HCT116 (cell line): ENCODE measurements at regions not wholly inside any gene's neighbourhood (a gene's known extent, or its start where the extent isn't known, plus 50 kb on each side); places are given as distances from the start of the nearest gene placed in this dataset.

Experiments used
- ATAC-seq: fragments of 200-7000 bp; cut with Tn5 transposase; 2 replicates; pipeline ENCODE4 v1.9.1; 2020; ENCODE audit warnings: mild to moderate bottlenecking, moderate library complexity
- BruUV-seq: library from RNA; stranded (reverse); fragments of 400-500 nt; replicated peaks from 2 replicates; lab custom pipeline; 2021; lab: Mats Ljungman, UMichigan
- CTCF ChIA-PET: fragments of 300-600 bp; sonication (Branson Sonifier 250); formaldehyde crosslinking; loops from one replicate; lab custom pipeline; 2021; ENCODE audit warnings: antibody characterized with exemption; lab: Charles Lee
- POLR2A ChIA-PET: fragments of 300-600, 350-600 bp; sonication (Branson Sonifier 250); formaldehyde crosslinking; loops from one replicate; lab custom pipeline; 2021; ENCODE audit warnings: antibody characterized with exemption; lab: Charles Lee
- RAD21 ChIA-PET, 2 experiments: fragments of 300-600 bp; sonication (Branson Sonifier 250); formaldehyde crosslinking; loops; one replicate each; lab custom pipeline; 2023; ENCODE audit warnings: low total read pairs in 2 of 2; ENCODE audit not compliant: uncharacterized antibody in 2 of 2, unreplicated experiment in 2 of 2, low non-redundant PET in 1 of 2; lab: Charles Lee
- DNase-seq: peaks from one replicate; pipeline ENCODE4 v3.0.0-alpha.2; 2010; ENCODE audit warnings: low read depth, low spot score
- H2AFZ ChIP-seq: fragments of 200-600 bp; shearing (Covaris generic), sonication (generic); 2 replicates; pipeline ENCODE4 v1.6.1; 2017; ENCODE audit warnings: low read depth, mixed run types, mixed read lengths, antibody characterized with exemption, low read length; ENCODE audit not compliant: poor library complexity, severe bottlenecking
- H3K27ac ChIP-seq: 2 replicates; pipeline ENCODE4 v1.5.1; 2012; ENCODE audit warnings: low read depth, low read length
- H3K27me3 ChIP-seq: fragments of 200-600 bp; sonication (generic); 2 replicates; pipeline ENCODE4 v1.6.1; 2016; ENCODE audit warnings: mixed run types, low read length, mixed read lengths; ENCODE audit not compliant: insufficient read depth
- H3K36me3 ChIP-seq, 2 experiments: fragments of 200-500 bp in 1 of 2; fragments of 200-600 bp in 1 of 2; sonication (Bioruptor generic) in 1 of 2; sonication (generic) in 1 of 2; 2 replicates each; pipeline versions ENCODE4 v1.5.1 to v1.6.1; 2014 to 2016; ENCODE audit warnings: low read length in 2 of 2, inconsistent platforms in 1 of 2, mixed read lengths in 1 of 2, mixed run types in 1 of 2; ENCODE audit not compliant: insufficient read depth in 2 of 2, control insufficient read depth in 1 of 2
- H3K4me1 ChIP-seq, 2 experiments: fragments of 200-600 bp in 1 of 2; sonication (generic) in 1 of 2; 2 replicates each; pipeline versions ENCODE4 v1.5.1 to v1.6.1; 2012 to 2017; ENCODE audit warnings: low read length in 2 of 2, inconsistent platforms in 1 of 2, mild to moderate bottlenecking in 1 of 2, mixed read lengths in 1 of 2, mixed run types in 1 of 2, moderate library complexity in 1 of 2; ENCODE audit not compliant: insufficient read depth in 2 of 2, control insufficient read depth in 1 of 2
- H3K4me2 ChIP-seq: fragments of 200-600 bp; sonication (generic); 2 replicates; pipeline ENCODE4 v1.6.1; 2017; ENCODE audit warnings: mixed run types, low read length, mixed read lengths
- H3K4me3 ChIP-seq, 2 experiments: fragments of 200-600 bp in 1 of 2; sonication (generic) in 1 of 2; replicated peaks in 1 of 2; 2 replicates each; pipeline ENCODE4 v1.5.1; 2011 to 2016; ENCODE audit warnings: low read length in 2 of 2, control low read depth in 1 of 2, low read depth in 1 of 2, mild to moderate bottlenecking in 1 of 2, mixed read lengths in 1 of 2, mixed run types in 1 of 2
- H3K79me2 ChIP-seq: fragments of 200-600 bp; sonication (generic); 2 replicates; pipeline ENCODE4 v1.6.1; 2017; ENCODE audit warnings: mild to moderate bottlenecking, mixed run types, low read length, moderate library complexity, mixed read lengths; ENCODE audit not compliant: insufficient read depth
- H3K9ac ChIP-seq: fragments of 200-600 bp; sonication (generic); 2 replicates; pipeline ENCODE4 v1.6.1; 2016; ENCODE audit warnings: low read length, mixed read lengths
- H3K9me2 ChIP-seq: fragments of 200-600 bp; sonication (generic), shearing (Covaris generic); 2 replicates; pipeline ENCODE4 v1.6.1; 2017; ENCODE audit warnings: mixed run types, mild to moderate bottlenecking, moderate library complexity; ENCODE audit not compliant: insufficient read depth
- H3K9me3 ChIP-seq, 2 experiments: fragments of 200-500 bp in 1 of 2; fragments of 200-600 bp in 1 of 2; sonication (Bioruptor generic) in 1 of 2; sonication (generic) in 1 of 2; 2 replicates each; pipeline ENCODE4 v1.6.1; 2014 to 2017; ENCODE audit warnings: low read length in 2 of 2, mixed read lengths in 2 of 2, inconsistent platforms in 1 of 2, low read depth in 1 of 2, mild to moderate bottlenecking in 1 of 2, mixed run types in 1 of 2, moderate library complexity in 1 of 2; ENCODE audit not compliant: control insufficient read depth in 1 of 2, insufficient read depth in 1 of 2
- H4K20me1 ChIP-seq: fragments of 200-600 bp; sonication (generic), shearing (Covaris generic); 2 replicates; pipeline ENCODE4 v1.6.1; 2017; ENCODE audit warnings: mixed run types, mild to moderate bottlenecking, moderate library complexity; ENCODE audit not compliant: insufficient read depth
- ATF3 ChIP-seq: IDR thresholded peaks from 2 replicates; pipeline ENCODE4 v1.6.1; 2012
- CBX3 ChIP-seq: IDR thresholded peaks from 2 replicates; pipeline ENCODE4 v1.6.1; 2012; ENCODE audit warnings: low read depth
- EGR1 ChIP-seq: IDR thresholded peaks from 2 replicates; pipeline ENCODE4 v1.6.1; 2012; ENCODE audit warnings: low read depth
- ELF1 ChIP-seq: IDR thresholded peaks from 2 replicates; pipeline ENCODE4 v1.6.1; 2012; ENCODE audit warnings: low read depth, borderline replicate concordance
- EZH2 ChIP-seq: fragments of 200-600 bp; sonication (generic); IDR thresholded peaks from 2 replicates; pipeline ENCODE4 v1.6.1; 2017; ENCODE audit warnings: antibody characterized with exemption, mixed run types
- EZH2phosphoT487 ChIP-seq: fragments of 200-600 bp; IDR thresholded peaks from 2 replicates; pipeline ENCODE4 v1.6.1; 2018; ENCODE audit warnings: antibody characterized with exemption, borderline replicate concordance
- FOSL1 ChIP-seq: IDR thresholded peaks from 2 replicates; pipeline ENCODE4 v1.6.1; 2012; ENCODE audit warnings: low read depth
- JUND ChIP-seq: IDR thresholded peaks from 2 replicates; pipeline ENCODE4 v1.6.1; 2012
- POLR2A ChIP-seq: IDR thresholded peaks from 2 replicates; pipeline ENCODE4 v1.7.0; 2011; ENCODE audit warnings: borderline replicate concordance; ENCODE audit not compliant: insufficient read depth, insufficient read length; ENCODE audit errors: extremely low read depth
- POLR2AphosphoS5 ChIP-seq: IDR thresholded peaks from 2 replicates; pipeline ENCODE4 v1.6.1; 2011; ENCODE audit warnings: mild to moderate bottlenecking, low read depth, low read length, moderate library complexity
- RAD21 ChIP-seq: IDR thresholded peaks from 2 replicates; pipeline ENCODE4 v1.6.1; 2012; ENCODE audit warnings: low read depth, mild to moderate bottlenecking
- SIN3A ChIP-seq: IDR thresholded peaks from 2 replicates; pipeline ENCODE4 v1.6.1; 2012; ENCODE audit warnings: low read depth
- SP1 ChIP-seq: IDR thresholded peaks from 2 replicates; pipeline ENCODE4 v1.6.1; 2012; ENCODE audit warnings: low read depth
- TCF7L2 ChIP-seq: IDR thresholded peaks from 2 replicates; pipeline ENCODE4 v1.7.0; 2011; ENCODE audit warnings: borderline replicate concordance, inconsistent platforms; ENCODE audit not compliant: insufficient read depth, insufficient read length; ENCODE audit errors: extremely low read depth
- YY1 ChIP-seq: IDR thresholded peaks from 2 replicates; pipeline ENCODE4 v1.6.1; 2011; ENCODE audit warnings: low read length, low read depth, moderate library complexity, mild to moderate bottlenecking; ENCODE audit not compliant: insufficient replicate concordance; ENCODE audit errors: extremely low read depth
- ZFX ChIP-seq: fragments of 450-650 bp; IDR thresholded peaks from 2 replicates; pipeline ENCODE4 v1.6.1; 2017
- ZNF274 ChIP-seq: fragments of 200-500 bp; sonication (Bioruptor generic); IDR thresholded peaks from 2 replicates; pipeline ENCODE4 v1.6.1; 2014; ENCODE audit warnings: mild to moderate bottlenecking, low read depth, low read length, inconsistent platforms
- intact Hi-C: fragments of 100-400 bp; cut with micrococcal nuclease; formaldehyde crosslinking; loops from 2 replicates; pipeline ENCODE4 v1.10.0; 2022
- TF ChIP-seq, protein P1 (sequence below), 3 experiments: fragments of 200-600 bp in 1 of 3; sonication (generic) in 1 of 3; IDR thresholded peaks in 2 of 3; conservative IDR thresholded peaks in 1 of 3; 2 replicates each; pipeline ENCODE4 v1.5.1; 2012 to 2017; ENCODE audit warnings: low read depth in 2 of 3, low read length in 2 of 3, antibody characterized with exemption in 1 of 3, borderline replicate concordance in 1 of 3, control low read depth in 1 of 3, mild to moderate bottlenecking in 1 of 3, mixed read lengths in 1 of 3, mixed run types in 1 of 3, moderate library complexity in 1 of 3; ENCODE audit not compliant: insufficient read depth in 1 of 3
- TF ChIP-seq, protein P2 (sequence below): IDR thresholded peaks from 2 replicates; pipeline ENCODE4 v1.6.1; 2012

DNA sequence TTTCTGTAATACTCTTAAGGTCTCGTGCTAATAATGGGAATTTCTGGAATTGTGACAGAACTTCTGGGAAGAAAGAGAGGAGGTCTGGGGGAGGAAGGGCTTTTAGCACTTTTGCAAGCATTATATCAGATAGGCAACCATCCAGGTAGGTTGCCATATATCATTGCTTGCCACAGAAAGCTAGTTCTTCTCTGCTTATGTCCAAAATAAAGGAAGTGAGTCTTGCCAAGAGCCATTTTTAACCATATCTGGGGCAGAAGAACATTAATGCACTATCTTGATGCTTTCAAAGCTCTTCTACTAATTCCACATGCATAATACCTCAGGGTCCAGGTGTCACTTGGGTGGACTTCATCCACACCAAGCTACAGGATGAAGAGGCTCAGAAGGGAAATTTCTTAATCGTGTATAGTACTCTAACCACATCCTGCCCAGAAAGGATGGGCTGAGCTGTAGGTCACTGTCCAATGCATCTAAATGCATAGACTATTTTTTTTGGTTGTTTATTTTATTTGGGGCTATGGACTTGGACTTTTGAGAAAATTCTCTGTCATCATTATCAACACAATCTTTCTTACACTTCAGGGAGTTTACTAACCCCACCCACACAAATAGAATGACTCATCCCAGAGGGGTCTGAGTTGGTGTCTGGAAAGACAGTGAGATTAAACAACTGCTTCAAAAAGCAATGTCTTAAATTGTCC, 68.9 kb upstream of the ADO start:
- H3K9me3 ChIP-seq, result no peaks in the 10 kb centered on the region
- no peaks in the 10 kb centered on the region for H3K79me2 ChIP-seq
- peaks cover 4 to 28% of the 10 kb centered on the region in 2 experiments; a peak in 3 of 4 replicates for H3K4me1 ChIP-seq
- no TSS peak for BruUV-seq
- H3K36me3 ChIP-seq, result no peaks in the 10 kb centered on the region
- TF ChIP-seq EGR1 (peak; percentile 33; the same call in 1 of the 2 replicates), EZH2phosphoT487 (no peak), SP1 (no peak), CBX3 (no peak), POLR2A (no peak), JUND (peak; percentile 20; the same call in 1 of the 2 replicates), ZFX (no peak)
- TF ChIP-seq, protein P1, sequence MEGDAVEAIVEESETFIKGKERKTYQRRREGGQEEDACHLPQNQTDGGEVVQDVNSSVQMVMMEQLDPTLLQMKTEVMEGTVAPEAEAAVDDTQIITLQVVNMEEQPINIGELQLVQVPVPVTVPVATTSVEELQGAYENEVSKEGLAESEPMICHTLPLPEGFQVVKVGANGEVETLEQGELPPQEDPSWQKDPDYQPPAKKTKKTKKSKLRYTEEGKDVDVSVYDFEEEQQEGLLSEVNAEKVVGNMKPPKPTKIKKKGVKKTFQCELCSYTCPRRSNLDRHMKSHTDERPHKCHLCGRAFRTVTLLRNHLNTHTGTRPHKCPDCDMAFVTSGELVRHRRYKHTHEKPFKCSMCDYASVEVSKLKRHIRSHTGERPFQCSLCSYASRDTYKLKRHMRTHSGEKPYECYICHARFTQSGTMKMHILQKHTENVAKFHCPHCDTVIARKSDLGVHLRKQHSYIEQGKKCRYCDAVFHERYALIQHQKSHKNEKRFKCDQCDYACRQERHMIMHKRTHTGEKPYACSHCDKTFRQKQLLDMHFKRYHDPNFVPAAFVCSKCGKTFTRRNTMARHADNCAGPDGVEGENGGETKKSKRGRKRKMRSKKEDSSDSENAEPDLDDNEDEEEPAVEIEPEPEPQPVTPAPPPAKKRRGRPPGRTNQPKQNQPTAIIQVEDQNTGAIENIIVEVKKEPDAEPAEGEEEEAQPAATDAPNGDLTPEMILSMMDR (IDR thresholded peaks at IDR 0.05 in 2 of 3, conservative IDR thresholded peaks at IDR 0.05 in 1 of 3; ENCODE audit: borderline replicate concordance in 1 of 3, insufficient read depth in 1 of 3, low read depth in 2 of 3, low read length in 2 of 3), result no peak
- TF ChIP-seq, all 23 proteins: peak for 2
- Histone ChIP-seq H3K4me3 (no peak overlapping the region), H3K27me3 (peaks cover 30% of the 10 kb centered on the region), H3K9ac (no peak overlapping the region), H3K27ac (no peak overlapping the region), H2AFZ (no peak overlapping the region), H3K4me2 (peak overlapping the region; percentile 24; the same call in 1 of the 2 replicates), H4K20me1 (no peaks in the 10 kb centered on the region), H3K9me2 (no peaks in the 10 kb centered on the region)
- DNase-seq (no peak), ATAC-seq (no peak)
- RAD21 ChIA-PET, result no interaction called here
- CTCF ChIA-PET, result no interaction called here
- intact Hi-C loops, result no loop called here
- POLR2A ChIA-PET, result no interaction called here

DNA sequence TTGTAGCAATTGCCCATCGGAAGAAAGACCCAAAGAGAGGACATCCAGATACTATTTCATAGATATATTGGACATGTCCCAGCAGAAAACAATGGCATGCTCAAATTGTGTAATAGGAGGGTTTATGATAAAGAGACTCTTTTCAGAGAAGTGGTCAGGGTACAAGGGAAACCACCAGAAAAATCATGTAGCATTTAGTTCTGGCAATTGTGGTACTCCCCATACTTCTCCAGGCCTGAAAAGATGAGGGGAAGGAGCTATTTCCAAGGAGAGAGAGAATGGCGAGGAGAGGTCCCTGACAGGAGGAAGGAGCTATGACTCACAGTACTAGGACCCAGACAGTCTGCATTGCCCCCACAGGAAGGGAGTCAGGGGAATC, 68.4 kb upstream of the ADO start:
- H2AFZ ChIP-seq, result no peak overlapping the region
- H3K27ac ChIP-seq, result no peak overlapping the region
- CTCF ChIA-PET, result no interaction called here
- no peaks in the 10 kb centered on the region for H3K9me3 ChIP-seq
- RAD21 ChIA-PET, result no interaction called here
- no peak overlapping the region for H3K4me3 ChIP-seq
- TF ChIP-seq POLR2AphosphoS5, result no peak
- TF ChIP-seq FOSL1, result no peak
- TF ChIP-seq TCF7L2, result no peak
- no peak for TF ChIP-seq SIN3A
- TF ChIP-seq EGR1, result no peak
- no peak for TF ChIP-seq YY1
- no peak for TF ChIP-seq POLR2A
- no peak for TF ChIP-seq CBX3
- TF ChIP-seq SP1, result no peak
- no peak for TF ChIP-seq ZNF274
- TF ChIP-seq, protein P2, sequence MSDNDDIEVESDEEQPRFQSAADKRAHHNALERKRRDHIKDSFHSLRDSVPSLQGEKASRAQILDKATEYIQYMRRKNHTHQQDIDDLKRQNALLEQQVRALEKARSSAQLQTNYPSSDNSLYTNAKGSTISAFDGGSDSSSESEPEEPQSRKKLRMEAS, result no peak
- TF ChIP-seq ATF3, result no peak
- no peak for TF ChIP-seq ELF1
- no peak for TF ChIP-seq EZH2
- no peak for TF ChIP-seq RAD21
- no peak for ATAC-seq
- intact Hi-C loops, result no loop called here
- H3K4me1 ChIP-seq, result peaks cover 4 to 28% of the 10 kb centered on the region in 2 experiments; a peak in 3 of 4 replicates
- no TSS peak for BruUV-seq
- peak overlapping the region; percentile 24; the same call in 1 of the 2 replicates for H3K4me2 ChIP-seq
- peaks cover 26% of the 10 kb centered on the region for H3K27me3 ChIP-seq
- H3K36me3 ChIP-seq, result no peaks in the 10 kb centered on the region
- POLR2A ChIA-PET, result no interaction called here
- no peak for DNase-seq
- no peaks in the 10 kb centered on the region for H3K79me2 ChIP-seq
- H3K9ac ChIP-seq, result no peak overlapping the region
- no peaks in the 10 kb centered on the region for H3K9me2 ChIP-seq
- H4K20me1 ChIP-seq, result no peaks in the 10 kb centered on the region
